A673 (cell line): ENCODE measurements at regions not wholly inside any gene's neighbourhood (a gene's known extent, or its start where the extent isn't known, plus 50 kb on each side); places are given as distances from the start of the nearest gene placed in this dataset.

Experiments
- CTCF ChIP-seq: fragments of 300-800, 200-600 bp; sonication (generic); conservative IDR thresholded peaks from 2 replicates; pipeline ENCODE4 v1.5.1; 2017; ENCODE audit warnings: low read depth, mild to moderate bottlenecking, antibody characterized with exemption, low read length, moderate library complexity, mixed read lengths
- EZH2 ChIP-seq: fragments of 200-600 bp; sonication (generic); IDR thresholded peaks from 2 replicates; pipeline ENCODE4 v1.6.1; 2017; ENCODE audit warnings: borderline replicate concordance, low read depth, mild to moderate bottlenecking, mixed read lengths, antibody characterized with exemption, low read length; ENCODE audit not compliant: poor library complexity, severe bottlenecking

- TF ChIP-seq CTCF (no peak), EZH2 (no peak)
Measured at GRCh38 chr10:10915215-10915614, 102.5 kb upstream of the CELF2 start.
